Ishikawa (cell line): ENCODE measurements at regions not wholly inside any gene's neighbourhood (a gene's known extent, or its start where the extent isn't known, plus 50 kb on each side); places are given as distances from the start of the nearest gene placed in this dataset.

Experiments used
- CEBPB ChIP-seq: IDR thresholded peaks from 2 replicates; pipeline ENCODE4 v1.6.1; 2012
- EGR1 ChIP-seq: IDR thresholded peaks from 2 replicates; pipeline ENCODE4 v1.6.1; 2012
- EP300 ChIP-seq: IDR thresholded peaks from 2 replicates; pipeline ENCODE4 v1.6.1; 2012; ENCODE audit warnings: borderline replicate concordance
- NFIC ChIP-seq: IDR thresholded peaks from 2 replicates; pipeline ENCODE4 v1.6.1; 2012
- RAD21 ChIP-seq: IDR thresholded peaks from 2 replicates; pipeline ENCODE4 v1.6.1; 2012; ENCODE audit warnings: low read depth
- TAF1 ChIP-seq: IDR thresholded peaks from 2 replicates; pipeline ENCODE4 v1.6.1; 2012; ENCODE audit warnings: low read depth, mild to moderate bottlenecking
- TF ChIP-seq, protein P1 (sequence below): IDR thresholded peaks from 2 replicates; pipeline ENCODE4 v1.6.1; 2012; ENCODE audit warnings: low read depth, mild to moderate bottlenecking

DNA sequence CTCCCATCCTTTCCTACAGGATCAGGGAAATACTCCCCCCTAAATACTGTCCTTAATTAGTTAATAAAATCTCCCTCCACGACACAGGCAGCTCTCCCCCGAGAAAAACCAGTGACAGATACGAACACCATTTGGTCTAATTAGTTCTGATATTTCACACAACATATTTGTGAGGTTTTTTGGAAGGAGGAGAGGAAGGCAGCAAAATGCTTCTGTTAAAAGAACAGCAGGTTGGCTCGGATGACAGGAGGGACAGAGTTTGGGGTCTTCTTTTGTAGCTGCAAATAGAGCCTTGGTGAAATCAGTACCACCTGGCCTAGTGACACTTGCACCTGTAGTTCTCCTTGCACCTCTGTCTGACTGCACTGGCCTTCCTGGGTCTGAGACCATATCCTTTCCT, 507.0 kb downstream of the PLXNA4 start:
- TF ChIP-seq, protein P1, sequence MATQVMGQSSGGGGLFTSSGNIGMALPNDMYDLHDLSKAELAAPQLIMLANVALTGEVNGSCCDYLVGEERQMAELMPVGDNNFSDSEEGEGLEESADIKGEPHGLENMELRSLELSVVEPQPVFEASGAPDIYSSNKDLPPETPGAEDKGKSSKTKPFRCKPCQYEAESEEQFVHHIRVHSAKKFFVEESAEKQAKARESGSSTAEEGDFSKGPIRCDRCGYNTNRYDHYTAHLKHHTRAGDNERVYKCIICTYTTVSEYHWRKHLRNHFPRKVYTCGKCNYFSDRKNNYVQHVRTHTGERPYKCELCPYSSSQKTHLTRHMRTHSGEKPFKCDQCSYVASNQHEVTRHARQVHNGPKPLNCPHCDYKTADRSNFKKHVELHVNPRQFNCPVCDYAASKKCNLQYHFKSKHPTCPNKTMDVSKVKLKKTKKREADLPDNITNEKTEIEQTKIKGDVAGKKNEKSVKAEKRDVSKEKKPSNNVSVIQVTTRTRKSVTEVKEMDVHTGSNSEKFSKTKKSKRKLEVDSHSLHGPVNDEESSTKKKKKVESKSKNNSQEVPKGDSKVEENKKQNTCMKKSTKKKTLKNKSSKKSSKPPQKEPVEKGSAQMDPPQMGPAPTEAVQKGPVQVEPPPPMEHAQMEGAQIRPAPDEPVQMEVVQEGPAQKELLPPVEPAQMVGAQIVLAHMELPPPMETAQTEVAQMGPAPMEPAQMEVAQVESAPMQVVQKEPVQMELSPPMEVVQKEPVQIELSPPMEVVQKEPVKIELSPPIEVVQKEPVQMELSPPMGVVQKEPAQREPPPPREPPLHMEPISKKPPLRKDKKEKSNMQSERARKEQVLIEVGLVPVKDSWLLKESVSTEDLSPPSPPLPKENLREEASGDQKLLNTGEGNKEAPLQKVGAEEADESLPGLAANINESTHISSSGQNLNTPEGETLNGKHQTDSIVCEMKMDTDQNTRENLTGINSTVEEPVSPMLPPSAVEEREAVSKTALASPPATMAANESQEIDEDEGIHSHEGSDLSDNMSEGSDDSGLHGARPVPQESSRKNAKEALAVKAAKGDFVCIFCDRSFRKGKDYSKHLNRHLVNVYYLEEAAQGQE = no peak
- TF ChIP-seq NFIC (no peak), RAD21 (no peak), EGR1 (no peak), TAF1 (no peak), CEBPB (no peak), EP300 (no peak)
